K562 (cell line): ENCODE measurements at regions not wholly inside any gene's neighbourhood (a gene's known extent, or its start where the extent isn't known, plus 50 kb on each side); places are given as distances from the start of the nearest gene placed in this dataset.

Source experiments
- ATAC-seq: fragments of 200-7000 bp; cut with Tn5 transposase; 3 replicates; pipeline ENCODE4 v1.9.1; 2020; ENCODE audit warnings: moderate library complexity
- BruUV-seq: library from RNA; stranded (reverse); fragments of 400-500 nt; replicated peaks from 2 replicates; lab custom pipeline; 2021; lab: Mats Ljungman, UMichigan
- CTCF ChIA-PET: fragments of 300-600 bp; formaldehyde crosslinking; extraction: SDS; loops from one replicate; lab custom pipeline; 2021; ENCODE audit warnings: low intra/inter-chr PET ratio; lab: Yijun Ruan, JAX
- POLR2A ChIA-PET: fragments of 300-600, 350-650 bp; sonication (Branson Sonifier 250); formaldehyde crosslinking; extraction: SDS; loops from one replicate; lab custom pipeline; 2021; ENCODE audit warnings: antibody characterized with exemption, inconsistent platforms; lab: Yijun Ruan, JAX
- DNase-seq, 4 experiments: peaks; one replicate each; pipeline versions ENCODE4 v3.0.0 to v3.0.0-alpha.2; 2011 to 2018; ENCODE audit warnings: low spot score in 3 of 4, mixed read lengths in 3 of 4; ENCODE audit errors: extremely low read depth in 1 of 4
- FAIRE-seq: peaks from 2 replicates; lab custom pipeline; 2011; peaks lifted over from hg19 to GRCh38; lab: Jason Lieb, UNC
- H2AFZ ChIP-seq: 2 replicates; pipeline ENCODE4 v1.6.0; 2011; ENCODE audit warnings: low read depth, low read length, control low read depth, inconsistent platforms
- H3K27ac ChIP-seq: fragments of 200-600 bp; 3 replicates; pipeline ENCODE4 v1.8.0; 2011; ENCODE audit warnings: low read depth, mild to moderate bottlenecking, control low read depth, inconsistent platforms, low read length, moderate library complexity, mixed read lengths; ENCODE audit errors: extremely low read depth
- H3K27me3 ChIP-seq, 2 experiments: fragments of 300-600 bp in 1 of 2; 2 replicates in 1 of 2; 3 replicates in 1 of 2; pipeline versions ENCODE4 v1.6.0 to v1.8.0; 2011; ENCODE audit warnings: inconsistent platforms in 2 of 2, low read length in 2 of 2, mild to moderate bottlenecking in 1 of 2, mixed read lengths in 1 of 2, moderate library complexity in 1 of 2; ENCODE audit not compliant: control insufficient read depth in 2 of 2, insufficient read depth in 2 of 2
- H3K36me3 ChIP-seq: fragments of 300-600 bp; 3 replicates; pipeline ENCODE4 v1.8.0; 2011; ENCODE audit warnings: mild to moderate bottlenecking, low read length, inconsistent platforms; ENCODE audit not compliant: control insufficient read depth, insufficient read depth
- H3K4me1 ChIP-seq, 2 experiments: fragments of 200-600 bp in 1 of 2; replicated peaks in 1 of 2; 2 replicates in 1 of 2; 3 replicates in 1 of 2; pipeline versions ENCODE4 v1.5.1 to v1.8.0; 2011; ENCODE audit warnings: inconsistent platforms in 2 of 2, low read length in 2 of 2, mild to moderate bottlenecking in 1 of 2, mixed read lengths in 1 of 2, moderate library complexity in 1 of 2; ENCODE audit not compliant: control insufficient read depth in 2 of 2, insufficient read depth in 2 of 2
- H3K4me2 ChIP-seq: 2 replicates; pipeline ENCODE4 v1.6.1; 2011; ENCODE audit warnings: low read length, control low read depth, inconsistent platforms, mixed read lengths; ENCODE audit not compliant: insufficient read depth
- H3K4me3 ChIP-seq: fragments of 200-600 bp; sonication (generic), shearing (Covaris generic); 2 replicates; pipeline ENCODE4 v1.5.1; 2016; ENCODE audit warnings: control low read depth, inconsistent platforms
- H3K79me2 ChIP-seq: fragments of 200-600 bp; 3 replicates; pipeline ENCODE4 v1.8.0; 2011; ENCODE audit warnings: low read length, inconsistent platforms; ENCODE audit not compliant: control insufficient read depth, insufficient read depth
- H3K9ac ChIP-seq, 2 experiments: 2 replicates each; pipeline versions ENCODE4 v1.6.0 to v1.6.1; 2011; ENCODE audit warnings: low read depth in 2 of 2, low read length in 2 of 2, control low read depth in 1 of 2, inconsistent platforms in 1 of 2, mild to moderate bottlenecking in 1 of 2, mixed read lengths in 1 of 2; ENCODE audit not compliant: insufficient read depth in 1 of 2
- H3K9me1 ChIP-seq: one replicate; pipeline ENCODE4 v1.6.0; 2011; ENCODE audit warnings: inconsistent platforms, mild to moderate bottlenecking, low read length, moderate library complexity; ENCODE audit not compliant: control insufficient read depth, insufficient read depth
- H3K9me3 ChIP-seq: replicated peaks from 2 replicates; pipeline ENCODE4 v1.5.1; 2011; ENCODE audit warnings: low read depth, low read length, inconsistent platforms; ENCODE audit not compliant: control insufficient read depth, insufficient read depth
- H4K20me1 ChIP-seq: replicated peaks from 2 replicates; pipeline ENCODE4 v1.6.1; 2011; ENCODE audit warnings: low read length, inconsistent platforms, mixed read lengths; ENCODE audit not compliant: control insufficient read depth, insufficient read depth
- ATF2 ChIP-seq: sonication (generic); formaldehyde crosslinking; IDR thresholded peaks from 2 replicates; pipeline ENCODE4 v1.8.1; 2022; ENCODE audit warnings: missing genetic modification reagents
- BRD4 ChIP-seq: fragments of 200-600 bp; sonication (generic); IDR thresholded peaks from 2 replicates; pipeline ENCODE4 v1.6.1; 2017; ENCODE audit warnings: inconsistent platforms
- FOXA1 ChIP-seq: fragments of 450-650 bp; IDR thresholded peaks from 2 replicates; pipeline ENCODE4 v1.6.1; 2016; ENCODE audit warnings: mild to moderate bottlenecking, borderline replicate concordance
- FOXM1 ChIP-seq, 2 experiments: fragments of 450-650 bp in 1 of 2; sonication (generic) in 1 of 2; formaldehyde crosslinking in 1 of 2; IDR thresholded peaks; 2 replicates each; pipeline versions ENCODE4 v1.6.1 to v1.9.0; 2017 to 2022; ENCODE audit warnings: low read depth in 2 of 2, mild to moderate bottlenecking in 2 of 2, missing genetic modification reagents in 1 of 2, moderate library complexity in 1 of 2
- IFI16 ChIP-seq: fragments of 250-450 bp; sonication (Bioruptor Pico); IDR thresholded peaks from 2 replicates; pipeline ENCODE4 v2.1.2; 2022; ENCODE audit warnings: mild to moderate bottlenecking, inconsistent platforms
- KAT8 ChIP-seq: fragments of 450-650 bp; IDR thresholded peaks from 2 replicates; pipeline ENCODE4 v1.6.1; 2016; ENCODE audit warnings: low read depth, mild to moderate bottlenecking
- PHF8 ChIP-seq: fragments of 200-600 bp; sonication (generic); IDR thresholded peaks from 2 replicates; pipeline ENCODE4 v1.6.1; 2012; ENCODE audit warnings: mixed run types, mild to moderate bottlenecking, inconsistent platforms, low read length, moderate library complexity, borderline replicate concordance
- POLR3G ChIP-seq: IDR thresholded peaks from 2 replicates; pipeline ENCODE4 v1.6.1; 2011; ENCODE audit not compliant: insufficient read length, insufficient replicate concordance; ENCODE audit errors: extremely low read depth
- ZNF124 ChIP-seq: sonication (generic); formaldehyde crosslinking; IDR thresholded peaks from 2 replicates; pipeline ENCODE4 v1.8.1; 2022; ENCODE audit warnings: missing genetic modification reagents
- ZNF274 ChIP-seq: IDR thresholded peaks from 2 replicates; pipeline ENCODE4 v1.6.1; 2011; ENCODE audit warnings: low read depth, mild to moderate bottlenecking, low read length, moderate library complexity, borderline replicate concordance
- ZNF3 ChIP-seq: fragments of 250-450 bp; sonication (Bioruptor Pico); IDR thresholded peaks from 2 replicates; pipeline ENCODE4 v1.5.0; 2021; ENCODE audit warnings: mild to moderate bottlenecking, moderate library complexity
- ZNF444 ChIP-seq: fragments of 250-450 bp; sonication (Bioruptor Pico); IDR thresholded peaks from 2 replicates; pipeline ENCODE4 v1.4.0; 2020; ENCODE audit warnings: mild to moderate bottlenecking, moderate library complexity
- in situ Hi-C: fragments of 300-500 bp; cut with MboI; formaldehyde crosslinking; loops from 4 replicates; pipeline ENCODE4 v1.15.0; 2018; ENCODE audit warnings: inconsistent platforms, mixed read lengths
- intact Hi-C: fragments of 100-400 bp; cut with micrococcal nuclease; formaldehyde crosslinking; loops from 2 replicates; pipeline ENCODE4 v1.14.2; 2022
- TF ChIP-seq, protein P1 (sequence below): fragments of 450-650 bp; formaldehyde crosslinking; IDR thresholded peaks from 2 replicates; pipeline ENCODE4 v1.4.0; 2022; ENCODE audit warnings: missing genetic modification characterization
- TF ChIP-seq, protein P2 (sequence below): fragments of 450-650 bp; IDR thresholded peaks from 2 replicates; pipeline ENCODE4 v1.6.1; 2017; ENCODE audit warnings: antibody characterized with exemption

GRCh38 chr20:39632176-39632575, 670.0 kb downstream of the DHX35 start:
- 0 out of 2 replicates have a peak, but pooled peaks cover 1% of the 10 kb centered on the region for H3K9me3 ChIP-seq
- H4K20me1 ChIP-seq: no peaks in the 10 kb centered on the region
- no peaks in the 10 kb centered on the region for H3K27me3 ChIP-seq
- H3K36me3 ChIP-seq: no peaks in the 10 kb centered on the region
- no peak overlapping the region for H3K9ac ChIP-seq
- FAIRE-seq (no peak), DNase-seq (no peak), ATAC-seq (no peak)
- H3K4me2 ChIP-seq: no peak overlapping the region
- intact Hi-C loops (no loop called here), in situ Hi-C loops (no loop called here)
- no peak for TF ChIP-seq KAT8
- TF ChIP-seq, protein P1, sequence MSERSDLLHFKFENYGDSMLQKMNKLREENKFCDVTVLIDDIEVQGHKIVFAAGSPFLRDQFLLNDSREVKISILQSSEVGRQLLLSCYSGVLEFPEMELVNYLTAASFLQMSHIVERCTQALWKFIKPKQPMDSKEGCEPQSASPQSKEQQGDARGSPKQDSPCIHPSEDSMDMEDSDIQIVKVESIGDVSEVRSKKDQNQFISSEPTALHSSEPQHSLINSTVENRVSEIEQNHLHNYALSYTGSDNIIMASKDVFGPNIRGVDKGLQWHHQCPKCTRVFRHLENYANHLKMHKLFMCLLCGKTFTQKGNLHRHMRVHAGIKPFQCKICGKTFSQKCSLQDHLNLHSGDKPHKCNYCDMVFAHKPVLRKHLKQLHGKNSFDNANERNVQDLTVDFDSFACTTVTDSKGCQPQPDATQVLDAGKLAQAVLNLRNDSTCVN (CRISPR knock-in tag): no peak
- no peak for TF ChIP-seq FOXM1 (IDR thresholded peaks at IDR 0.05; ENCODE audit: low read depth)
- no peak for TF ChIP-seq FOXM1 (CRISPR knock-in tag; IDR thresholded peaks at IDR 0.05; ENCODE audit: low read depth)
- no peaks in the 10 kb centered on the region for H3K4me1 ChIP-seq
- ChIA-PET POLR2A (no interaction called here), CTCF (no interaction called here)
- H3K27ac ChIP-seq: no peak overlapping the region
- no peaks in the 10 kb centered on the region for H3K9me1 ChIP-seq
- no peak overlapping the region for H3K4me3 ChIP-seq
- H3K79me2 ChIP-seq: no peaks in the 10 kb centered on the region
- BruUV-seq: no TSS peak
- no peak overlapping the region for H2AFZ ChIP-seq

GRCh38 chr20:39631557-39631956, 669.4 kb downstream of the DHX35 start:
- ATAC-seq: no peak
- Histone ChIP-seq H3K79me2 (no peaks in the 10 kb centered on the region), H3K36me3 (no peaks in the 10 kb centered on the region), H3K9me1 (no peaks in the 10 kb centered on the region), H3K4me2 (no peak overlapping the region), H3K9me3 (0 out of 2 replicates have a peak, but pooled peaks cover 1% of the 10 kb centered on the region), H3K27ac (no peak overlapping the region), H3K4me3 (no peak overlapping the region), H3K9ac (no peak overlapping the region), H2AFZ (no peak overlapping the region), H4K20me1 (no peaks in the 10 kb centered on the region), H3K27me3 (no peaks in the 10 kb centered on the region), H3K4me1 (no peaks in the 10 kb centered on the region)
- CTCF ChIA-PET: no interaction called here
- intact Hi-C loops (no loop called here), in situ Hi-C loops (no loop called here)
- BruUV-seq: no TSS peak
- no peak for FAIRE-seq
- DNase-seq: no peak
- POLR2A ChIA-PET: no interaction called here
- TF ChIP-seq BRD4 (no peak), ZNF3 (CRISPR knock-in tag) (no peak), ATF2 (CRISPR knock-in tag) (no peak), ZNF124 (CRISPR knock-in tag) (no peak), IFI16 (CRISPR knock-in tag) (no peak), ZNF274 (no peak), ZNF444 (CRISPR knock-in tag) (no peak), FOXA1 (no peak), POLR3G (no peak), PHF8 (no peak)
- TF ChIP-seq, protein P2, sequence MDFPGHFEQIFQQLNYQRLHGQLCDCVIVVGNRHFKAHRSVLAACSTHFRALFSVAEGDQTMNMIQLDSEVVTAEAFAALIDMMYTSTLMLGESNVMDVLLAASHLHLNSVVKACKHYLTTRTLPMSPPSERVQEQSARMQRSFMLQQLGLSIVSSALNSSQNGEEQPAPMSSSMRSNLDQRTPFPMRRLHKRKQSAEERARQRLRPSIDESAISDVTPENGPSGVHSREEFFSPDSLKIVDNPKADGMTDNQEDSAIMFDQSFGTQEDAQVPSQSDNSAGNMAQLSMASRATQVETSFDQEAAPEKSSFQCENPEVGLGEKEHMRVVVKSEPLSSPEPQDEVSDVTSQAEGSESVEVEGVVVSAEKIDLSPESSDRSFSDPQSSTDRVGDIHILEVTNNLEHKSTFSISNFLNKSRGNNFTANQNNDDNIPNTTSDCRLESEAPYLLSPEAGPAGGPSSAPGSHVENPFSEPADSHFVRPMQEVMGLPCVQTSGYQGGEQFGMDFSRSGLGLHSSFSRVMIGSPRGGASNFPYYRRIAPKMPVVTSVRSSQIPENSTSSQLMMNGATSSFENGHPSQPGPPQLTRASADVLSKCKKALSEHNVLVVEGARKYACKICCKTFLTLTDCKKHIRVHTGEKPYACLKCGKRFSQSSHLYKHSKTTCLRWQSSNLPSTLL: no peak
